SK-N-MC (cell line): ENCODE measurements at regions not wholly inside any gene's neighbourhood (a gene's known extent, or its start where the extent isn't known, plus 50 kb on each side); places are given as distances from the start of the nearest gene placed in this dataset.

Source experiments
- EZH2 ChIP-seq: fragments of 200-600 bp; sonication (generic); IDR thresholded peaks from one replicate; pipeline ENCODE4 v1.6.1; 2017; ENCODE audit warnings: antibody characterized with exemption
- FOXP2 ChIP-seq: optimal IDR thresholded peaks from 2 replicates; pipeline ENCODE3; 2011; ENCODE audit warnings: mild to moderate bottlenecking, moderate library complexity; ENCODE audit not compliant: insufficient read depth; ENCODE audit errors: extremely low read length, control extremely low read depth
- POLR2AphosphoS5 ChIP-seq: IDR thresholded peaks from 2 replicates; pipeline ENCODE4 v1.6.1; 2012; ENCODE audit warnings: mild to moderate bottlenecking, low read depth, low read length, borderline replicate concordance

GRCh38 chr20:54345821-54346220, 129.6 kb upstream of the DOK5 start:
- no peak for TF ChIP-seq EZH2
- no peak for TF ChIP-seq POLR2AphosphoS5
- no peak for TF ChIP-seq FOXP2
